Esophagus muscularis mucosa (tissue), 4 donors: ENCODE measurements at regions not wholly inside any gene's neighbourhood (a gene's known extent, or its start where the extent isn't known, plus 50 kb on each side); places are given as distances from the start of the nearest gene placed in this dataset.

Experiments used
- DNase-seq: peaks from one replicate; pipeline ENCODE4 v3.0.0-alpha.2; 2017; ENCODE audit errors: extremely low spot score
- H3K27ac ChIP-seq, 4 donors: fragments of 200-600 bp; sonication (generic); replicated peaks in 1 of 4; 1 replicate in 3 of 4; 2 replicates in 1 of 4; pipeline ENCODE4 v1.5.1; 2016 to 2019; ENCODE audit warnings: mild to moderate bottlenecking in 1 of 4
- H3K27me3 ChIP-seq, 4 donors: fragments of 200-600 bp; sonication (generic); one replicate each; pipeline versions ENCODE4 v1.5.1 to v1.6.0; 2016 to 2019
- H3K36me3 ChIP-seq, 4 donors: fragments of 200-600 bp; sonication (generic); one replicate each; pipeline ENCODE4 v1.5.1; 2016 to 2019
- H3K4me1 ChIP-seq, 4 donors: fragments of 200-600 bp; sonication (generic); one replicate each; pipeline ENCODE4 v1.5.1; 2016 to 2019
- H3K4me3 ChIP-seq, 4 donors: fragments of 200-600 bp; sonication (generic); 1 replicate in 2 of 4; 2 replicates in 2 of 4; pipeline ENCODE4 v1.5.1; 2016 to 2019; ENCODE audit warnings: mild to moderate bottlenecking in 4 of 4, moderate library complexity in 1 of 4
- H3K9me3 ChIP-seq, 4 donors: fragments of 200-600 bp; sonication (generic); 1 replicate in 3 of 4; 2 replicates in 1 of 4; pipeline ENCODE4 v1.5.1; 2016 to 2019
- CTCF ChIP-seq, 3 experiments: fragments of 200-600 bp in 2 of 3; fragments of 450-650 bp in 1 of 3; sonication (generic) in 2 of 3; IDR thresholded peaks; one replicate each; pipeline ENCODE4 v1.5.1; 2017 to 2019; ENCODE audit warnings: antibody characterized with exemption in 3 of 3, mild to moderate bottlenecking in 2 of 3, moderate library complexity in 1 of 3
- EP300 ChIP-seq: sonication (generic); formaldehyde crosslinking; IDR thresholded peaks from one replicate; pipeline ENCODE4 v1.6.1; 2017; ENCODE audit warnings: antibody characterized with exemption
- POLR2A ChIP-seq: fragments of 450-650 bp; IDR thresholded peaks from one replicate; pipeline ENCODE4 v1.6.1; 2017; ENCODE audit warnings: antibody characterized with exemption, moderate library complexity, mild to moderate bottlenecking, low read depth
- POLR2AphosphoS5 ChIP-seq, 2 donors: sonication (generic); formaldehyde crosslinking; IDR thresholded peaks; one replicate each; pipeline ENCODE4 v1.6.1; 2017; ENCODE audit warnings: antibody characterized with exemption in 2 of 2
- WGBS: methylation state at CpG from one replicate; pipeline ENCODE4 v1.1.5; 2018; 5-methylcytosine and 5-hydroxymethylcytosine counted together
- intact Hi-C: fragments of 100-400 bp; cut with DNase I; formaldehyde crosslinking; loops from one replicate; pipeline ENCODE4 v1.15.1; 2023

DNA sequence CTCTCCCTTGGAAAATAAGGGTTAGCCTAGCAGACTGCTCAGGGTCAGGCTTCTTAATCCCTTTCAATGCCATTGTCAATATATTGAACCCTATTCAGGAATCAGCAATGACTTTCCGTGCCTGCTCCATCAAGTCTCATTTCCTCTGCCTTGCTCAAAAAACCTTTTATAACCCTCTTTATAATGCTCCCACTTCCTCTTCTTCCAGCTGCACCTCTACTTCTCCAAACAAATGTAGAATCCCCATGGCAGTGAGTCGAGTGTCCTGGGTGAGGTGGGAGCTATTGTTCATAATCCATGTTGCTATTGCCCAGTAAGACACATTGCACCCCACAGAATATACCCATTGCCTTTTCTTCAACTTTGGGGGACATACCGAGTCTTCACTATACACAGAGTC is 58.6 kb downstream of the OLIG1 start:
- Histone ChIP-seq H3K9me3 (no peaks in the 10 kb centered on the region), H3K27me3 (peaks cover 0 to 73% (median 0%) of the 10 kb centered on the region in 4 donors), H3K4me1 (peaks cover 0 to 10% (median 6%) of the 10 kb centered on the region in 4 donors), H3K36me3 (no peaks in the 10 kb centered on the region), H3K27ac (no peak overlapping the region), H3K4me3 (no peak overlapping the region)
- intact Hi-C loops: no loop called here
- no peak for TF ChIP-seq EP300
- WGBS: 56% methylated on average over 3 of the region's 3 CpGs
- DNase-seq: no peak

DNA sequence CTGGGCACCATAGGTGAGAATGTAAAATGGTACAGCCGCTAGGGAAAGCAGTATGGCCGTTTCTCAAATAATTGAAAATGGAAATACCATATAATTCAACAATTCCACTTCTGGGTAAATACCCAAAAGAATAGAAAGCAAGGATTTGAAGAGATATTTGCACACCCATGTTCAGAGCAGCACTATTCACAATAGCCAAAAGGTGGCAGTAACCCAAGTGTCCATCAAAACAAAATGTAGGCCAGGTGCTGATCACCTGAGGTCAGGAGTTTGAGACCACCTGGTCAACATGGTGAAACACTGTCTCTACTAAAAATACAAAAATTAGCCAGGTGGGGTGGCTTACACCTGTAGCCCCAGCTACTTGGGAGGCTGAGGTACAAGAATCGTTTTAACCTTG is 62.1 kb downstream of the OLIG1 start:
- Histone ChIP-seq H3K4me3 (no peak overlapping the region), H3K27me3 (peaks cover 0 to 57% (median 0%) of the 10 kb centered on the region in 4 donors), H3K9me3 (no peaks in the 10 kb centered on the region), H3K36me3 (no peaks in the 10 kb centered on the region), H3K27ac (no peak overlapping the region), H3K4me1 (peaks cover 0 to 7% (median 4%) of the 10 kb centered on the region in 4 donors)
- DNase-seq: no peak
- no peak for TF ChIP-seq POLR2A
- no peak for TF ChIP-seq CTCF (IDR thresholded peaks at IDR 0.05)
- TF ChIP-seq POLR2AphosphoS5 (IDR thresholded peaks at IDR 0.05): no peak
- TF ChIP-seq EP300: no peak
- WGBS: 88% methylated on average over 3 of the region's 3 CpGs
- intact Hi-C loops: no loop called here

DNA sequence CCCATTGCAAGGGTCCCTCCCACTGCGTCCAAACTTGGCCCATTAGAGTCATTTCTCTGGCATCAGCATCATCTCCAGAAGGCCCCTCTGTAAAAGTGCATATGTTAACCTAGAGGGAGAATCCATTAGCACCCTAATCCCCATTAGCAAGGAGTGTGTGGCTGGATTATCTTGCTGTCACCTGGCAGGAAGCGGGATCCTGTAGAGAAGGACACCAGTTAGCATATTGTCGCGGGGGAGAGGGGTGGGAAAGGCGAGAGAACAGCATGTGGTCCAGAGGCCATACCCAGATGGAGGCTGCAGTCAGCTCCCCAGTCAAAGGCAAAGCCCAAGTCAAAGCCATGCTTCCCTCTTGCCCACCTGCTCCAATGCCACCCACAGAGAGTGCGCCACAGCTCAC is 64.0 kb downstream of the OLIG1 start:
- no peaks in the 10 kb centered on the region for H3K36me3 ChIP-seq
- H3K4me3 ChIP-seq: no peak overlapping the region
- H3K4me1 ChIP-seq: no peaks in the 10 kb centered on the region
- H3K27me3 ChIP-seq: peaks cover 0 to 48% (median 0%) of the 10 kb centered on the region in 4 donors
- DNase-seq: no peak
- no peaks in the 10 kb centered on the region for H3K9me3 ChIP-seq
- H3K27ac ChIP-seq: no peak overlapping the region
- TF ChIP-seq POLR2A: no peak
- intact Hi-C loops: no loop called here
- WGBS: 27% methylated on average over 5 of the region's 6 CpGs

GRCh38 chr21:33135925-33136324 is 66.0 kb downstream of the OLIG1 start:
- no peaks in the 10 kb centered on the region for H3K9me3 ChIP-seq
- TF ChIP-seq POLR2AphosphoS5 (IDR thresholded peaks at IDR 0.05) (no peak), POLR2A (no peak), CTCF (IDR thresholded peaks at IDR 0.05) (no peak), EP300 (no peak)
- no peaks in the 10 kb centered on the region for H3K4me1 ChIP-seq
- H3K27ac ChIP-seq: no peak overlapping the region
- 63% methylated on average over 8 of the region's 8 CpGs for WGBS
- intact Hi-C loops: no loop called here
- H3K36me3 ChIP-seq: no peaks in the 10 kb centered on the region
- H3K27me3 ChIP-seq: peaks cover 0 to 58% (median 0%) of the 10 kb centered on the region in 4 donors
- no peak overlapping the region for H3K4me3 ChIP-seq
- DNase-seq: no peak

GRCh38 chr21:33136847-33137502 is 67.0 kb downstream of the OLIG1 start:
- intact Hi-C loops: no loop called here
- 74% methylated on average over 7 of the region's 7 CpGs for WGBS
- no peaks in the 10 kb centered on the region for H3K4me1 ChIP-seq
- H3K27me3 ChIP-seq: peaks cover 0 to 56% (median 0%) of the 10 kb centered on the region in 4 donors
- no peaks in the 10 kb centered on the region for H3K36me3 ChIP-seq
- H3K27ac ChIP-seq: no peak overlapping the region
- no peak overlapping the region for H3K4me3 ChIP-seq
- no peak for DNase-seq
- TF ChIP-seq POLR2AphosphoS5 (IDR thresholded peaks at IDR 0.05) (no peak), CTCF (IDR thresholded peaks at IDR 0.05) (no peak), POLR2A (no peak), EP300 (no peak)
- no peaks in the 10 kb centered on the region for H3K9me3 ChIP-seq

DNA sequence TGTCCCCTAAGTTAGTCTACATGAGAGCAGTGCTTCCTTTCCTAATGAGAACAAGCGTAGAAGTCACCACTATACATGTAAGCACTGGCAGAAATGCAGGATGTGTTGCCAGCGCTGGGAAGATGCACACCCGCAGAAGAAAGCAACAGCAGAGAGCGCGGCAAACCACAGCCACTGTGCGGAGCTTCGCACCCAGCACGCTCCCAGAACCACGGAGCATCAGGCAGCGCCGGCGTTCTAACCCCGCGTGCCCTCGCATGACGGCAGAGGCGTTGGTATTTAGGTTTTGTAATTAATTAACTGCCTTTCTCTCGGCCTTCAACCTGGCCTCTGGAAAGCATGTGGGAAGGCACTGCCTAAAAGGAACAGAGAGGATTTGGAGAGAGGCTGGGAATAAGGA is 69.1 kb downstream of the OLIG1 start:
- whole genome bisulfite sequencing: 71% methylated on average over 18 of the region's 18 CpGs
- TF ChIP-seq EP300: no peak
- no peak for TF ChIP-seq CTCF (IDR thresholded peaks at IDR 0.05)
- no peak for TF ChIP-seq POLR2AphosphoS5 (IDR thresholded peaks at IDR 0.05)
- no peak for TF ChIP-seq POLR2A
- Histone ChIP-seq H3K4me1 (no peaks in the 10 kb centered on the region), H3K27ac (no peak overlapping the region), H3K4me3 (no peak overlapping the region), H3K27me3 (peaks cover 0 to 46% (median 0%) of the 10 kb centered on the region in 4 donors), H3K9me3 (no peaks in the 10 kb centered on the region), H3K36me3 (no peaks in the 10 kb centered on the region)
- intact Hi-C loops: no loop called here
- no peak for DNase-seq
